H7 (cell line): ENCODE measurements at regions not wholly inside any gene's neighbourhood (a gene's known extent, or its start where the extent isn't known, plus 50 kb on each side); places are given as distances from the start of the nearest gene placed in this dataset.

Experiments used
- DNase-seq: peaks from one replicate; pipeline ENCODE4 v3.0.0; 2012
- H3K27me3 ChIP-seq: 2 replicates; pipeline ENCODE4 v1.6.0; 2011; ENCODE audit warnings: mild to moderate bottlenecking, low read length; ENCODE audit not compliant: control insufficient read depth, insufficient read depth
- H3K36me3 ChIP-seq: replicated peaks from 2 replicates; pipeline ENCODE4 v1.5.1; 2011; ENCODE audit warnings: low read length; ENCODE audit not compliant: control insufficient read depth, insufficient read depth
- H3K4me3 ChIP-seq: 2 replicates; pipeline ENCODE4 v1.5.1; 2011; ENCODE audit warnings: low read depth, mild to moderate bottlenecking, control low read depth, low read length, moderate library complexity; ENCODE audit not compliant: insufficient read depth

GRCh38 chr2:236862526-236862925, 223.2 kb upstream of the COPS8 start:
- Histone ChIP-seq H3K4me3 (no peak overlapping the region), H3K36me3 (no peaks in the 10 kb centered on the region), H3K27me3 (no peaks in the 10 kb centered on the region)
- DNase-seq: no peak

DNA sequence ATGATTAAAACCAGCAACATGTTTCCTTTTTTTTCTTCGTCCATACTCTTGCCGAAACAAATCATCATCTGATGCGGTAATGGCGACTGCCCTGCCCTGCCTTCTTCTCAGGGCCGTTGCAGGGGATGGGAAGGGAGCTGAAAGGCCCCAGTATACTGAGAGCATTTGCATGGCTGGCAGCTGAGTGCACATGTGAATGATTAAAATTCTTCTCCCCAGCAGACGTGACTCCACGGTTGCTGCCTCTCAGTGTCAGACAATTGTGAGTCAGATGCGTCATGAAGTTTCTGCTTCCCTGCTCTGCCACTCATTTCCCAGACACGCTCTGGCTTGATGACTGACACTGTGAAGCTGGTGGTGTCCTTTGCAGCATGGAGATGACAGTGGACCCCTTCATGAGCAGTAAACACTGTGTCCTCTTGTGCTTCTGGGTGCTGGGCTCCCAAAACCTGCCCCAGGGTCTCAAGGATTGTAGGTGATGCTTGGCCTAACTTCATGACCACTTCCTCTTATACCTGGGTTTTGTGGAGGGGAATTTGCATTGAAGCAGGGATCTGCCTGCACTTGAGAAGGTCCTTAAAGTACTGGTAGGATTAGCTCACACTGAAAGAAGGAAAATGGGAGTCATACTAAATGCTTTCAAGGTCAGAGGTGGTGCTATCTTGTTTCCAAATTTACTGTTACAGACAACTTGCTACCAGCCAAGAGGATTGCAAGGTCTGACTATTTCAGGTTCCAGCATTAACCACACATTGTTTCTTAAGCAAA, 222.5 kb upstream of the COPS8 start:
- no peaks in the 10 kb centered on the region for H3K36me3 ChIP-seq
- DNase-seq: no peak
- no peaks in the 10 kb centered on the region for H3K27me3 ChIP-seq
- H3K4me3 ChIP-seq: no peak overlapping the region

DNA sequence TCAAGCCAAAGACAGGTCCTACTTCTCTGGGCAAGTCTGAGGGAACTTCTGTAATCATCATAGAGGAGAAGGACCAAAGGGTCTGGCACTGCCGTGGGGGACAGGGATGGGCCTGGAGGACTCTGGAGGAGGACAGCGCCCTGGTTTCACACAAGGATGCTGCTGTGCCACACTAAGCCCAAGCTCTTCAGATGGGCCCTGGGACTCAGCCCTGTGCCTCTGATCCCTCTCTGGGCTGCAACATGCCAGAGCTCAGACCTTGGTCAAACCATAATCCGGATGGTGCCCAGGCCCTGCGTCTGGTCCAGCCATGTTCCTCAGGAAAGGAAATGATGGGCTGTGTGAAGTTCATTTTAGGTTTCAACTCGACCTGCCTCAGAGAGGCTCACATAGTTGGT, 222.0 kb upstream of the COPS8 start:
- DNase-seq: no peak
- no peaks in the 10 kb centered on the region for H3K36me3 ChIP-seq
- no peak overlapping the region for H3K4me3 ChIP-seq
- no peaks in the 10 kb centered on the region for H3K27me3 ChIP-seq

GRCh38 chr2:236865052-236865451, 220.6 kb upstream of the COPS8 start:
- no peak for DNase-seq
- H3K36me3 ChIP-seq: no peaks in the 10 kb centered on the region
- H3K27me3 ChIP-seq: no peaks in the 10 kb centered on the region
- H3K4me3 ChIP-seq: no peak overlapping the region

DNA sequence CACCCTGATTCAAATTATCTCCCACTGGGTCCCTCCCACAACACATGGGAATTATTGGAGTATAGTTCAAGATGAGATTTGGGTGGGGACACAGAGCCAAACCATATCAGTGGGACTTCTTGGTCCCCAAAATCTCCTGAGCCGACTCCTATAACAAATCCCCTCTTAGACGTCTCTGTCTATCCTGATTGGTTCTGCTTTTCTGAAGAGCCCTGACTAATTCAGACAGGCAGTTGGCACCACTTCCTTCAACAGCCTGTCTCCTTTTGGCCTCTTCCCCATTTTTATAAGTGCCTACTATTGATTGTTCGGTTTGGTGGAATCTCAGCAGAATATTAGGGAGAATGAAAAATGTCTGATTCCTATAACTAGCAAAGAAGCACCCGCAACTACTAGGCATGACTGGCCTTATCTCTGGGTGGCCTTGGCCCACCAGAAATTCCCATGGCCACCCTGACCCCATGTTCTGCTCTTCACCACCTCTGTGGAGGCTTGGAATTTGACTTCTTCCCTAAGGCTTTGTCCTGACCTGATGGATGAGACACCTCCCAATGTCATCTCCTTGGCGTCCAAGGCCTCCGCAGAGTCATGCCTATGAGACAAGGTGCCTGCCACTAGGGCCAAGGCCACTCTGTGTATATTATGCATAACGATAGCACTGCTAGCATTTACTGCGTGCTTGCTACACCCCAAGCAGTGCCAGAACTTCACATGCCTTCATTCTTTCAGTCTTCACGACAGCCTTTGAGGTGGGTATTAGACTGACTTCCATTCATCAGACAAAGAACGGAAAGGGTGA, 218.9 kb upstream of the COPS8 start:
- Histone ChIP-seq H3K36me3 (no peaks in the 10 kb centered on the region), H3K27me3 (no peaks in the 10 kb centered on the region), H3K4me3 (no peak overlapping the region)
- DNase-seq: no peak

DNA sequence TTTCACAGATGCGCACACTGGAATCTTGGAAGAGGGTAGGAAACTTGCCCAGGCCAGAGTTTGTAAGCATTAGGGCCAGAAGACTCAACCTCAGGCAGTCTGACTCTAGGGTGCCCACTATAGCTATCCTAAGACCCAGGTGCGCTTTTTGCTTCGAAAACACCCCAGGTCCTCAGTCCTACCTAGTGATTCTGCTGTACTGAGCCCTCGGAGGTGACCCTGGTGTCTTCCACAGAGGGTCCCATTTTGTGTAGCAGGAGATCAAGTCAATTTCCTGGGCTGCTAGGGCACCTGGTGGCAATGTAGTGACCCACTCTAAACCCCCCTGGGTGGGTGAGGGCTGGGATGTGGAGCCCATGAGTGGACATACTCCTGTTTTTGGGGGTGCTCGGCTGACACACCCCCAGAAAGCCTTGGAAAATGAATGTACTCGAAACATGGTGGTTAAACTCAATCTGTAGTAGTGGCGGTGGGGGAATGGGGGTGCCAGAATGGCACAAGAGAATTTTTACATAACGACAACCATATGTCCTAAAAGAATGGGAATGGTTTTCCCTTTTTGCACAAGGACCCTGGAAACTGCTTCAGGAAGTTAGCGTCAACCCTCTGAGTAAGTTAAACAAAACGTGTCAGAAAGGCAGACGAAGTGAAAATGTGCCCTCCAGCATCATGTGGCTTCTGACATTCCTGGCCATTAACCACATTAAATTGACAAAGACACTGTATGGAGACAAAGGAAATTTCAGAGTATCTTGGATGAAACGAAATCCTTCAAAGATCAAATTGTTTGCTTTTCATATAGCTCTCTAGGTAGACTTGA, 218.0 kb upstream of the COPS8 start:
- H3K27me3 ChIP-seq: no peaks in the 10 kb centered on the region
- no peaks in the 10 kb centered on the region for H3K36me3 ChIP-seq
- DNase-seq: no peak
- H3K4me3 ChIP-seq: no peak overlapping the region

- DNase-seq: no peak
- Histone ChIP-seq H3K36me3 (no peaks in the 10 kb centered on the region), H3K4me3 (no peak overlapping the region), H3K27me3 (no peaks in the 10 kb centered on the region)
Measured at GRCh38 chr2:236870370-236870769, 215.3 kb upstream of the COPS8 start.

DNA sequence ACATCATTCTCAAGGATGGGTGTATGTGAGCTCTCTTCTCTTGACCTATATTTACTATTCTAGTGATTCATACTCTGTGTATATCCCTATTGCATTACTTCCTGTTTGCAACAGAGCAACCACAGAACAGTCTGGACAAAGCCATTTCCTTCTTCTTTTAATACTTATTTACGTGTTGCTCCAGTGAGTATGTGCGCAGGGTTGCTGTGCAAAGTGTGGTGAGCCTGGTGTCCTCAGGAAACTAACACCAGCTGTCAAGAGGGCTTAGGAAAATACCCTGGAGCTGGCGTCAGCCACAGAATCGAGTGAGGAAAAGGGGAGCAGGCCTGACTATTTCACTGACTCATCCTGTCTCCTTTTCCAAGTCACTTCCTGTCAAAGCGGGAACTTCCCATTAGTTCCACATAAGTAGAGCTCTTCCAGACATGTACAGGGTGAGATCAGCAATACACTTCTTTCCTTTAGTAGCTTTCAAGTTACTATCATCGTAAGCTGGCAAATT, 214.1 kb upstream of the COPS8 start:
- no peak overlapping the region for H3K4me3 ChIP-seq
- no peaks in the 10 kb centered on the region for H3K27me3 ChIP-seq
- DNase-seq: no peak
- no peaks in the 10 kb centered on the region for H3K36me3 ChIP-seq

DNA sequence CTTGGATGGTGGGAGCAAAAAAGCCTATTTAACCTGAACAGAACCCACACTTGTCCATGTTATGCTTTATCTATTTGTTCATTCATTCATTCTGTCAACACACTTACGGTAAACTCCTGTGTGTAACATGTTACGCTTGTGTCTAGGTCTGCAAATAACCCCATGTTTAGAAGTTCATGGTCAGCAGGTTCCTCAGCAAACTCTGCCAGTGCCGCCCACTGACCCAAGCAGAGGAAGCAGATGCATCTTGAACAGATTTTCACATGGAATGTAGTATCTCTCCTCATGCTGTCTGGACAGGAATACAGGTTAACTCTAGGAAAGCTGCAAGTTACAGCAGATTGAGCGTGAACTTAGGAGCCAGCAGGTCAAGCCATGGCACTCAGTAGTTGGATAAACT, 213.7 kb upstream of the COPS8 start:
- Histone ChIP-seq H3K36me3 (no peaks in the 10 kb centered on the region), H3K27me3 (no peaks in the 10 kb centered on the region), H3K4me3 (no peak overlapping the region)
- DNase-seq: no peak

- no peaks in the 10 kb centered on the region for H3K27me3 ChIP-seq
- no peak overlapping the region for H3K4me3 ChIP-seq
- DNase-seq: no peak
- H3K36me3 ChIP-seq: no peaks in the 10 kb centered on the region
Measured at GRCh38 chr2:236872981-236873380, 212.7 kb upstream of the COPS8 start.

GRCh38 chr2:236873636-236874035, 212.1 kb upstream of the COPS8 start:
- no peak for DNase-seq
- no peak overlapping the region for H3K4me3 ChIP-seq

GRCh38 chr2:236874866-236875481, 210.7 kb upstream of the COPS8 start:
- no peaks in the 10 kb centered on the region for H3K27me3 ChIP-seq
- no peaks in the 10 kb centered on the region for H3K36me3 ChIP-seq
- no peak for DNase-seq
- H3K4me3 ChIP-seq: no peak overlapping the region

More at GRCh38 chr2:236873636-236874035, 212.1 kb upstream of the COPS8 start:
- Histone ChIP-seq H3K27me3 (no peaks in the 10 kb centered on the region), H3K36me3 (no peaks in the 10 kb centered on the region)

DNA sequence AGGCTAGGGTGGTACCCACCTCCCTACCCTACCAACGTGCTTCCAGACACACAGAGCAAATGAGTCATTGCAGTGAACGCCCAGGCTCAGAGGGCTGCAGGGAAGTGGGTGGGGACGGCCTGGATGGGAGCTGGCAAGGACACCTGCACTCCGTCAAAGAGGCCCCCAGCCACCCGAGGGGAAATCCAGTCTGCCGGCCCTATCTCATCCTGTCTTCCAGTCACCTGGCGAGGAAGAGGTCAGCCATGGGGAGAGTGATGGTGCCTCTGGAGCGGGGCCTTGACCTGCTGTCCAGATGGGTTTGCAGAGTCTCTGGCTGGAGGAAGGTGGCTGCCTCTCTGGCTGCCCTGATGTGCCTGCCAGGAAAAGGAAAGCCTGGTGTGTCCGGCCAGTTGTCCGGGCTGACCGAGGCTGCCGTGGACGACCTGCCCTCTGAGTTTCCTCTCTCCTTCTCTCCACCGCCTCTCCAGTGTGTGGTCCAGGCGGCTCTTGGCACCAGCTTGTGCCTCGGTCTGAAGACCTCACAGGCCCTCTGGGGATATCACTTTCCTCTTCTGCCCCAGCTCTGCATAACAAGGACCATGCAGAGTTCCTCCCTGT, 209.7 kb upstream of the COPS8 start:
- Histone ChIP-seq H3K27me3 (no peaks in the 10 kb centered on the region), H3K36me3 (no peaks in the 10 kb centered on the region)
- no peak for DNase-seq

GRCh38 chr2:236876642-236877041, 209.0 kb upstream of the COPS8 start:
- H3K27me3 ChIP-seq: no peaks in the 10 kb centered on the region
- DNase-seq: no peak
- H3K4me3 ChIP-seq: no peak overlapping the region
- no peaks in the 10 kb centered on the region for H3K36me3 ChIP-seq

More for the DNA sequence above, 209.7 kb upstream of the COPS8 start:
- no peak overlapping the region for H3K4me3 ChIP-seq
